ENCODE measurements at regions not wholly inside any gene's neighbourhood (a gene's known extent, or its start where the extent isn't known, plus 50 kb on each side); places are given as distances from the start of the nearest gene placed in this dataset.

DNA sequence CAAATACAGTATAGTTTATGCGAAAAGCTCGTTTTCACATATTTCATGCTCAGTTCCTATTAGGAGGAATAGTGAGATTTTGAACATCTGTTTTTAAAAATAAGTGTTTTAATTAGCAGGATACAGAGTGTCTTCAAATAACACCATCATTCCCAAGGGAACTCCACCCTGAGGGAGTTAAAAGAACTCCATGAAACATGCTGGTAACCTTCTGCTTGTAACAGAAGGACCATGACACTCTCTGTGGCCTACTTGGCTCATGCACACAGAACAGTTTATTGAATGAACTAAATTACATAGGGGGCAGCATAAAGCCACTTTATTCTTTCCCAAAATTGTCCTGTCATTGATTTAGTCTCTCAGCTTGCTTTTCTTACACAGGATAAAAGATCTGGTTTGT is 809.5 kb upstream of the SLITRK6 start:
- no peak for TF ChIP-seq CTCF (IDR thresholded peaks at IDR 0.05)
- TF ChIP-seq ZFX (IDR thresholded peaks at IDR 0.05; ENCODE audit: borderline replicate concordance), result no peak

Data from 22Rv1 (cell line).